Central memory CD8-positive, alpha-beta T cell (primary cell): ENCODE measurements at regions not wholly inside any gene's neighbourhood (a gene's known extent, or its start where the extent isn't known, plus 50 kb on each side); places are given as distances from the start of the nearest gene placed in this dataset.

Source experiments
- ATAC-seq: fragments of 150-1000 bp; cut with Tn5 transposase; replicated peaks from 2 replicates; pipeline ENCODE4 v1.10.0; 2022; ENCODE audit warnings: mild to moderate bottlenecking, moderate FRiP score, moderate number of reproducible peaks; ENCODE audit not compliant: poor library complexity, severe bottlenecking; ENCODE audit errors: extremely low read depth
- DNase-seq, 2 donors: peaks; one replicate each; pipeline ENCODE4 v3.0.0; 2021; ENCODE audit warnings: low spot score in 2 of 2
- H3K27ac Mint-ChIP-seq: one replicate; pipeline ENCODE4 v1.8.0; 2022; ENCODE audit warnings: low read depth, mild to moderate bottlenecking, moderate library complexity, mixed read lengths
- H3K27me3 Mint-ChIP-seq: one replicate; pipeline ENCODE4 v1.8.0; 2022; ENCODE audit warnings: mixed read lengths
- H3K36me3 Mint-ChIP-seq: one replicate; pipeline ENCODE4 v1.8.0; 2022; ENCODE audit warnings: mild to moderate bottlenecking, moderate library complexity, mixed read lengths; ENCODE audit not compliant: insufficient read depth
- H3K4me1 Mint-ChIP-seq: one replicate; pipeline ENCODE4 v1.8.0; 2022; ENCODE audit warnings: mixed read lengths
- H3K4me3 Mint-ChIP-seq: one replicate; pipeline ENCODE4 v1.8.0; 2022; ENCODE audit warnings: mild to moderate bottlenecking, moderate library complexity, mixed read lengths
- H3K9me3 Mint-ChIP-seq: one replicate; pipeline ENCODE4 v1.8.0; 2022; ENCODE audit warnings: mixed read lengths

GRCh38 chr21:43270800-43271301 lies 102.0 kb downstream of the CRYAA start:
- Mint-ChIP-seq H3K9me3 (no peaks in the 10 kb centered on the region), H3K4me3 (no peak overlapping the region), H3K36me3 (peaks cover 3% of the 10 kb centered on the region), H3K27ac (no peak overlapping the region), H3K27me3 (peaks cover 46% of the 10 kb centered on the region), H3K4me1 (no peaks in the 10 kb centered on the region)
- ATAC-seq: no peak
- no peak for DNase-seq

GRCh38 chr21:43269957-43270705 lies 101.3 kb downstream of the CRYAA start:
- Mint-ChIP-seq H3K27me3 (peaks cover 38% of the 10 kb centered on the region), H3K4me3 (no peak overlapping the region), H3K4me1 (no peaks in the 10 kb centered on the region), H3K9me3 (no peaks in the 10 kb centered on the region), H3K27ac (no peak overlapping the region), H3K36me3 (no peaks in the 10 kb centered on the region)
- ATAC-seq (no peak), DNase-seq (no peak)

GRCh38 chr21:43269440-43269839 lies 100.6 kb downstream of the CRYAA start:
- no peaks in the 10 kb centered on the region for H3K4me1 Mint-ChIP-seq
- ATAC-seq (peak; percentile 36), DNase-seq (peak in 1 of 2 donors; percentile 24)
- no peaks in the 10 kb centered on the region for H3K9me3 Mint-ChIP-seq
- H3K27ac Mint-ChIP-seq: no peak overlapping the region
- peaks cover 36% of the 10 kb centered on the region for H3K27me3 Mint-ChIP-seq
- H3K4me3 Mint-ChIP-seq: no peak overlapping the region
- no peaks in the 10 kb centered on the region for H3K36me3 Mint-ChIP-seq

GRCh38 chr21:43268804-43269186 lies 100.0 kb downstream of the CRYAA start:
- H3K27ac Mint-ChIP-seq: no peak overlapping the region
- ATAC-seq (no peak), DNase-seq (no peak)
- no peaks in the 10 kb centered on the region for H3K4me1 Mint-ChIP-seq
- H3K9me3 Mint-ChIP-seq: no peaks in the 10 kb centered on the region
- no peak overlapping the region for H3K4me3 Mint-ChIP-seq
- H3K36me3 Mint-ChIP-seq: no peaks in the 10 kb centered on the region
- H3K27me3 Mint-ChIP-seq: peaks cover 30% of the 10 kb centered on the region

GRCh38 chr21:43268086-43268803 lies 99.4 kb downstream of the CRYAA start:
- H3K27me3 Mint-ChIP-seq: peaks cover 28% of the 10 kb centered on the region
- H3K4me1 Mint-ChIP-seq: no peaks in the 10 kb centered on the region
- no peak for DNase-seq
- H3K4me3 Mint-ChIP-seq: no peak overlapping the region
- no peak for ATAC-seq
- H3K9me3 Mint-ChIP-seq: no peaks in the 10 kb centered on the region
- H3K27ac Mint-ChIP-seq: no peak overlapping the region
- H3K36me3 Mint-ChIP-seq: no peaks in the 10 kb centered on the region

- no peak overlapping the region for H3K4me3 Mint-ChIP-seq
- no peaks in the 10 kb centered on the region for H3K9me3 Mint-ChIP-seq
- H3K27me3 Mint-ChIP-seq: peaks cover 27% of the 10 kb centered on the region
- no peak overlapping the region for H3K27ac Mint-ChIP-seq
- no peaks in the 10 kb centered on the region for H3K4me1 Mint-ChIP-seq
- ATAC-seq: no peak
- no peak for DNase-seq
- peaks cover 2% of the 10 kb centered on the region for H3K36me3 Mint-ChIP-seq
These were observed 98.7 kb downstream of the CRYAA start for GRCh38 chr21:43267391-43268085.

GRCh38 chr21:43266534-43266933 lies 97.7 kb downstream of the CRYAA start:
- Mint-ChIP-seq H3K27ac (no peak overlapping the region), H3K27me3 (peaks cover 16% of the 10 kb centered on the region), H3K9me3 (no peaks in the 10 kb centered on the region), H3K4me3 (no peak overlapping the region), H3K4me1 (no peaks in the 10 kb centered on the region), H3K36me3 (peaks cover 4% of the 10 kb centered on the region)
- DNase-seq (no peak), ATAC-seq (no peak)

GRCh38 chr21:43262427-43262826 lies 93.6 kb downstream of the CRYAA start:
- DNase-seq: no peak
- H3K9me3 Mint-ChIP-seq: no peaks in the 10 kb centered on the region
- H3K4me3 Mint-ChIP-seq: no peak overlapping the region
- no peaks in the 10 kb centered on the region for H3K27me3 Mint-ChIP-seq
- peak overlapping the region; percentile 19 for H3K27ac Mint-ChIP-seq
- H3K4me1 Mint-ChIP-seq: no peaks in the 10 kb centered on the region
- H3K36me3 Mint-ChIP-seq: peaks cover 4% of the 10 kb centered on the region
- ATAC-seq: peak; percentile 68
